Mammary epithelial cell (primary cell): ENCODE measurements at regions not wholly inside any gene's neighbourhood (a gene's known extent, or its start where the extent isn't known, plus 50 kb on each side); places are given as distances from the start of the nearest gene placed in this dataset.

ENCODE experiments used
- CTCF ChIP-seq, 2 donors: IDR thresholded peaks in 1 of 2; conservative IDR thresholded peaks in 1 of 2; 2 replicates each; pipeline ENCODE4 v1.5.1; 2011 to 2012; ENCODE audit warnings: inconsistent platforms in 2 of 2, low read length in 2 of 2, mild to moderate bottlenecking in 2 of 2, control low read depth in 1 of 2, low read depth in 1 of 2; ENCODE audit not compliant: insufficient read depth in 1 of 2; ENCODE audit errors: extremely low read depth in 1 of 2
- EZH2 ChIP-seq: IDR thresholded peaks from 2 replicates; pipeline ENCODE4 v1.6.1; 2012; ENCODE audit warnings: low read length, inconsistent platforms, borderline replicate concordance

- peak in 1 of 2 donors; percentile 15 for TF ChIP-seq CTCF (conservative IDR thresholded peaks at IDR 0.05 in 1 of 2, IDR thresholded peaks at IDR 0.05 in 1 of 2; ENCODE audit: extremely low read depth in 1 of 2, insufficient read depth in 1 of 2, low read depth in 1 of 2, low read length in 2 of 2)
- TF ChIP-seq EZH2 = no peak
Measured at GRCh38 chr10:64430690-64431323, 909.6 kb downstream of the REEP3 start.
